GM19467 (cell line): ENCODE measurements at regions not wholly inside any gene's neighbourhood (a gene's known extent, or its start where the extent isn't known, plus 50 kb on each side); places are given as distances from the start of the nearest gene placed in this dataset.

Experiments
- ATAC-seq: cut with Tn5 transposase; IDR thresholded peaks from one replicate; pipeline ENCODE4 v1.9.1; 2021; ENCODE audit warnings: mild to moderate bottlenecking, moderate library complexity; ENCODE audit not compliant: unreplicated experiment

DNA sequence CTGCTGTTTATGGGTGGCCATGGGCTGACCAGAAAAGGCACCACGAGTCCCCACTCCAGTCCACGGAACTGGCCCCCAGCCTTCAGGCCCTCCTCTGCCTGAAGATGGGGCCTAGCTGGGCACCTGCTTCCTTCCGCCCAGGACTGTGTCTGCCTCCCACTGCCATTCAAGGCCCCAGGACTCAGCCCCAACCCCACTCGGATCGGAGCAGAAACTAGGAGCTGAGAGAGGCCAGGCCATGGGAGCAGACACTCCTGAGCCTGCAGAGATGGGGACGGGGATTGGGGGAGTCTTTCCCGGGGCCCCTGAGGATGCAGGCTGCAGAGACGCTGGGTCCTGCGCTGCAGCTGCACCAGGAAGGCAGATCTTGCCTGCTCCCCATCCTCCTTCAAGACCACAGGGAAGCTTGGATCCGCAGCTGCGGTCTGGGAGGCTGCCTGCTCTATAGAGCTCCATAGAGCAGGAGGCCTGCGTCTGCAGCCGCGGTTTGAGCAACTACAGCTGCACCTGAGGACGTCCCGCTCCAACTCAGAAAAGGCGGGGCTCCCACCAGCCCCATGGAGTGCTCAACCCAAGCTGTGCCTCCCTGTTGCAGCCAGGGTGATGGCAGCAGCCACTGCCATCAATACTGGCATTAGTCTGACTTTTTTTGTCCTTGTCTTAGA is 383.9 kb upstream of the TMCO5A start:
- no peak for ATAC-seq

DNA sequence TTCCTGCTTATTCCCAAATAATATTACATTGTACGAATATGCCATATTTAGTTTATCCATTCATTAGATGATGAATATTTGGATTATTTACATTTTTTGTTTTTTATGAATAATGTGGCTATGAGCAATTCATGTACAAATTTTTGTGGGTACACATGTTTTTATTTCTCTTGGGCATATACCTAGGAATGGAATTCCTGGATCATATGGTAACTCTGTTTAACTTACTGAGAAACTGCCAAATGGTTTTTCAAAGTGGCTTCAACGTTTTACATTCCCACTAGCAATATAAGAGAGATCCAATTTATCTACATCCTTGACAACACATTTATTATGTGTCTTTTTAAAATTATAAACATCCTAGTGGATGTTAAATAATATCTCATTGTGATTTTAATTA is 362.0 kb upstream of the TMCO5A start:
- no peak for ATAC-seq

DNA sequence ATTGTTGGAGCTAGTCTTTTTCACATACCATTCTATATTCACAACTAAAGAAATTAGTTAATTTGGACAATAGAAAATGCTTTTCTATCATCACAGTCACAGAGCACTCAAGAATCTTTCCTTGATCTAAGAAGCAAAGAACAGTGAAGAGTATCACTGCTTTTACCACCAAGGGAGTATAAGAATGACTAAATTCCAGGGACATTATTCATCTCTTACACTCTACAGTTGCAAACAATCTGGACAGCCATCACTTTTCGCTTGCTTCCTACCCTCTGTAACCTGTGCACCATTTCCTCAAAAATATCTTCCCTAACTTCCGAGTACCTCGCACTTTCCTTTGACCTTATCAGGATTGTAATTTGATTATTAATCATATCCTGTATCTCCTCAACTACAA is 359.5 kb upstream of the TMCO5A start:
- no peak for ATAC-seq

DNA sequence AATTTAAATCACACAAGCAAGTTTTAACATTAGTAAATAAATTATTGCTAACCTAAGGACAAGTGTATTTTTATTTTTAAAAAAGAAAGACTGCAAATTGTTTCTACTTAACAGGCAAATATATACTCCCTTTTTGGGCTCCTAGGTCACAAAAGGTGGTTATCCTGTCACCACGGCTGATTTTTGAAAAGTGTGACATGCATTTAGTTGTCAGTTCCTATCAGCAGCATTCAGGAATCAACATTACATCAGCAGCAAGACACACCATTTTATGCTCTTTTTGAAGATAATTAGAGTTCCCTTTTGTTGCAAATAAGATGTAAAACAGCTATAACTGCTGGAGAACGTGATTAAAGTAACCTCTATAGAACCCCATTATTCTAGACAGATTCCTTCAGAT is 357.5 kb upstream of the TMCO5A start:
- ATAC-seq: no peak

DNA sequence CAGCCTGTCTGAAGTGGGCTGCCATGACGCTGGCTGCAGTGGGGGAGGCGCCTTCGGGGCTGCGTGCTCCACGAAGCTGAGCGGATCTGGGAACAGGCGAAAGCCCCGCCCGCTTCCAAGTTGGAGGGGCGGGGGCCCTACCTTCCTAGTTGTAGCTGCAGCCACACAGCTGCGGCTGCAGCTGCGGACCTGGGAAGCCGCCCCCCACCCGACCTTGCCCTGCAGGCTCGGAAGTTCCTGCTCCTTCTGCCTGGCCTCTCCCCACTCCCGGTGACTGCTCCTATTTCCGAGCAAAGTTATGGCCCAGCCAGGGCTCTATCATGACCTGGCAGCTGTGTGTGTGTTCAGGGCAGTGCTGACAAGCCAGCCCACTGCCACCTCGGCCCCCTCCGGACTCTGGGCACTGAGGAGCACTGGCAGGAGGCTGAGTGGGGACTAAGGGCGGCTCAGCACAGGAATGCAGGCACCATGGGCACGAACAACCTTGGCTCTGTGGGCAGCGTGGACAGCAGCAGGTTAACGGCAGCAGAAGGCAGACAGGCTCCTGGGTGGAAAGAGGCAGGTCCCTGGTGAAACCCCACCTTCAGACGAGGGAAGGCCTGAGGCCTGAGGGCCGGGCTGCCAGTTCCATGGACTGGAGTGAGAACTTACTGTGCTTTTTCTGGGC is 352.4 kb upstream of the TMCO5A start:
- no peak for ATAC-seq

DNA sequence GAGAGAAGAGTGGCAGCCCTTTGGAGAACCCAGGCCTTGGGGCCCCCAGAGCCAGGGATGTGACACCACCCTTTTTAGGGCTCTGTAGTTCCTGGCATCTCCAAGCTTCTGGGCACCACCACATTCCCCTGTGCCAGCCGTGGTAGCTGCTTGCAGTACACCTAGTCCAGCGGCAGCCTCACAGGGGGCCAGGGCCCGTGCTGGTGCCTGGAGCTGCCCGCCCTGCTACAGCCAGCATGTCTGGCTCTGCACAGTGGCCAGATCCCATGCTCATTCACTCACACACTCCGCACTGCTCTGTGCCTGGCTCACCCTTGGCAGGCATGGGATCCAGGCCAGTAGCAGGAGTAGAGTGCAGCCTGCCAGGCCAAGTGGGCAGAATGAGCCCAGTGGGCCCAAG is 351.6 kb upstream of the TMCO5A start:
- no peak for ATAC-seq

DNA sequence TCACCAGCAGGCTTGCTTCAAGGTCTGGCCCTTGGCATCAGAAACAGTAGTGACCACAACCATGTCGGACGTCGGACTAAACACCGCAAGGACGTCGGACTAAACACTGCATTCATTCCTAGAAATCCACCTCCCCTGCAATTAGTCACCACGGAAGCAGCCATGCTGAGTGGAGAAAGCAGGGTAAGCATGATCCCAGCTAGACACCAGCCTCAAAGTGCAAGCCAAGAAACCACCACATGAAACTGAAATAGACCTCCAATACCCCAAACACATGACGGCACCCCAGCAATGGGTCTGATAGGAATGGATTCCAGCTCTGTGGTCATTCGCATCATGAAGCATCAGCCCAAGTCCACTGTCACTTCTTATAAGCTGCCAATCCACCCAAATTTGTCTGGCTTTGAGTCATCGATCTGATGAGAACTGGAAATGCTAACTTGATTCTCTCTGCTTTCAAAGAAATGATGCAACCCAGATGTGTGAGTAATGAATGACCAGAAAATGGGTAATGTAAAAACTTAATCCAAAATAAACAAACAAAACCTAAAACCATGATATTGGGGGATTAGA is 348.3 kb upstream of the TMCO5A start:
- no peak for ATAC-seq

DNA sequence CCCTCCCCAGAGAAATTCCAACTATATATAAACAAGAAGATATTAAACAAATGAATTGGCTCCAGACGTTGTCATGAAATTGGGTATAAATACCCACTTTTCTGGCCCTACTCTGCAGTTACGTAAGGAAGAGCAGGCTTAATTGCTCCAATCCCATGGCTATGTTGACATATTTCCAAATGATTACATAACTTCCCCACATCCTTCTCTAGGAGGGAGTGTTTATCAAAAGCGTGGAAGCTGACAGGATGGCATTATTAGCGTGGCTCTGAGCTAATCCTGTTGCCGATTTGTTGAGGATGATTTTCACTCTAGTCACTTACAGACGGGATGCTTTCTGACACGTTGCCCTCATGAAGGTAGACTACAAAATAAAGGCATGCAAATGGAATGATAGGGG is 347.5 kb upstream of the TMCO5A start:
- ATAC-seq: no peak

DNA sequence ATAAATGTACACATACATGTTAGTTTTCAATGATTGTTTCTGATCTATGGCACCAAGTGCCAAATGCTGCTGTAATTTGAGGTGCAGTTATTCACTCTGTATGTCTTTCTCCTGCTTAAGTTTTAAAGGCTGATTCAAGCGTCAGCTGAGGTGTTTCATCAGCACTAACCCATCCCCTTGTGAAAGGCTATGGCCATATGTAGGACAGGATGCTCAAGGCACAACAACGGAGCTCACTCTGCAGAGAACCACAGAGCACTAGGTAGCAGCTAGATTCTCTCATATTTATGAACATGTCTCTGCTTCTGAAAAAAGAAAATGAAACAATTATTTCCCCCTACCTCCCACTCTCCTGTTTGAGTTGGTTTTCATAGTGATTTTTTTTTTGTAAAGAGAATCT is 340.0 kb upstream of the TMCO5A start:
- ATAC-seq: no peak

DNA sequence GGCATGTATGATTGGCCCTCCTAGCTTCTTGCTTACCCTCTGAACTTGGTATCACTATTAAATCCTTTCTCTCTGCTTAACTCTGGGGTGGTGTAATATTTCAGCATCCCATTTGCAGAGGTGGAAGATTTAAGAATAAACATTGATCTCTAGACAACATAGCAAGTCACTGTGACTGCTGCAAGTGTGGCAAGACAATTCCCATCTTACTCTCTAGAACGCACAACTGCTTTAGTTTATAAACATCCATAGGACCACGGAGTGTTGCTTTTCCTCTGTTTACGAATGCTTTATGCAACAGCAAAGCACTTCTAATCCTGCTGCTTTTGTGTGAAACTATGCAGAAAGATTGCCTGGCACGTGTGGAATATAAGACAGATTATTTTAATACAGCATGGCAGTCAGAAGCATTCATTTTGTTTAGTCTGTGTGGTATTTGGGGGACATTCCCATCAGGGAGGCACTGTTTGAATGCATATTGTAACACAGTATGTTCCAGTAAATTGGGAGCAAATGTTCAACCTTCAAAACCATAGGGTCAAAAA is 338.9 kb upstream of the TMCO5A start:
- ATAC-seq: no peak

DNA sequence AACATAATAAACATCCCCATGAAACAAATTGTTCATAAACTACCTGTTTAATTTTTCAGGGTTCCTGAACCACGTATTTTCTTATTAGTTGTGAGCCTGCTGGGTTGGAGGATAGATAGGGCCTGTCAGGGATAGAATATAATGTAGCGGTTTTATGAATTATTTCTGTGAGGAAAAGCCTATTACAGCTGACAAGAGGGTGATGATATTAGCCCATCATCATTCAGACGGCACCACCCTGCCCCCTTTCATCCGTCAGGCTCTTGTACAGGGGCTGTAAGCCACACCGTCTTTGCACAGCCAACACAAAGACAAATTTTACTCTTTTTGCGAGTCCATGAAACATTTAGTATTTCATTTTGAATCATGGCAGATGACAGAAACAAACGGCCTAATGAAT is 335.3 kb upstream of the TMCO5A start:
- ATAC-seq: no peak

DNA sequence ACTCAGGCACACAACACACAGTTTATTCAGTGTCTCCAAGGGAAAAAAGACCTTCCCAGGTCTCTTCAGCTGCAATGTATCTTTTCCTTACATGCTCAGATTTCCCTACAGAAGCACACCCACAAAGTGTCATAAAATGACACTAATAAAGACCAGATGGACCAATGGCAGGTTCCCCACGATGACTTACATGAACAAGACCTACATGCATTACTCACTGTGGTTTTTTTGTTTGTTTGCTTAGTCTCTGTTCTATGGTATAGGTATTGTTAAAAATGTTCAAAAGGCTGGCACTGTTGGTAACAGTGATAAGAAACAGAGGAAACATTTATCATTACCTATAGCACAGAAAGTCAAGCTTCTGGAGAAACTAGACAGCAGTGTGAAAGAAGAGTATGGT is 318.2 kb upstream of the TMCO5A start:
- ATAC-seq: no peak

DNA sequence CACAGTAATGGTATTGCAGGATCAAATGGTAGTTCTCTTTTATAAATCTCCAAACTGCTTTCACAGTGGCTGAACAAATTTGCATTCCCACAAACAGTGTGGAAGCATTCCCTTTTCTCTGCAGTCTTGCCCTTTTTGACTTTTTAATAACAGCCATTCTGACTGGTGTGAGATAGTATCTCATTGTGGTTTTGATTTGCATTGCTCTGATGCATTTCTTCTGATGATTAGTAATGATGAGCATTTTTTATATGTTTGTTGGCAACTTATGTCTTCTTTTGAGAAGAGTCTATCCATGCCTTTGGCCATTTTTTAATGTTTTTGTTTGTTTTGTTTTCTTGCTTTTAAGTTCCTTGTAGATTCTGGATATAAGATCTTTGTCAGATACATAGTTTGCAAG is 316.1 kb upstream of the TMCO5A start:
- no peak for ATAC-seq

DNA sequence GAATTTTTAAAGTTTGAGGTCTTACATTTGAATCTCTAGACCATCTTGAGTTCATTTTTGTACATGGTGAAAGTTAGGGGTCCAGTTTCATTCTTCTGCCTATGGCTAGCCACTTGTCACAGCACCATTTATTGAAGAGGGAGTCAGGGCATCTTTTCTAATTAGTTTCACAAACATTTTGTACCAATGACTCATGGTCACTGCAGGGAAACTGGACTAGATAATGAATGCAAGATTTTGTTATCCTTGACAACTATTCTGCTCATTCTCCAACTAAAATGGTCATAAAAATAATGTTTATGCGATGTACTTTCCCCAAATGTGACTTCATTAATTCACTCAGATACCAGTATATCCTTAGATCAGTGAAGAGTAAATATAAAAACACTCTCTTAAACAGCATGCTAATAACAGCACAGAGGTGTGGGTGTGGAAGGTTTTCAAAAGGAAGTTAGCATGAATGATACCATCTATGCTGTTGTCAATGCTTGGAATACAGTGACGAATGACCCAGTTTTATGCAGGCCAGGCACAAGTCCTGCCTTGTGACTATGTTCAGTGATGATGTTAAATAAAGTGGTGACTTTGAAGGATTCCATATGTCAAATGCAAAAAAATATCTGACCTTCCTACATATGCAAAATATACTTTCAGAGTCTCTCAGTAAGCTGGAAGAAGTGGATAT is 314.9 kb upstream of the TMCO5A start:
- ATAC-seq: no peak

DNA sequence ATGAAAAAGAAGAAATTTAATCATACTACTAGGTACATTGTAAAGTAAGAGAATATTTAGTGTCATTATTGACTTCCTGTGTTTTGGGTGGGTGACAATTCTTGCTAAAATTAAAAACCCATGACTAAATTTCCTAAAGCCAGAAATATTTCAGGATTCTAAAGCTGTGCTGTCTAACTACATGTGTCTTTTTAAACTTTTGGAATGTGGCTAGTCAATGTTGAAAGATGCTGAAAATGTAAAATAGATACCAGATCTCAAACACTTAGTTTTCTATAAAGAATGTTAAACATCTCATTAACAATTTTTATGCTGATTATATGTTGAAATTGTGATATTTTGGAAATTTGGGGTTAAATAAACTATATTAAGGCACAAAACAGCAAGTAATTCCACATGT is 308.9 kb upstream of the TMCO5A start:
- no peak for ATAC-seq

DNA sequence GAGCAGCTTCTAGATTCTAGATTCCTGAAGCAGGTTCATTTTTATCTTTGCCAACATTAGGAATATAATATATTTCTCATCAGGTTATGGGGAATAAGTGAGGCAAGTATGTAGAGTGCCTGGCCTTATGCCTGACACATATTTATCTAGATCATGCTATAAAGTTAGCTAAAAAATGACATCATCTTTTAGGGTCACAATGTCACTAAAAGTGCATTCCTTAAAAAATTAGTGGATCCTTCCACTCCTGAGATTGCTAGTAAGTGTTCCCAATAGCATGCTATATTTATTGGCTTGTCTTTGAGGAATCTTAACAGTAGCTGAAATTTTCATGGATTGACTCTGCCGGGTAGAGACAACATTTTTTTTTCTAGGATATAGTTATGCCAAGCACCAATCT is 305.9 kb upstream of the TMCO5A start:
- ATAC-seq: no peak

DNA sequence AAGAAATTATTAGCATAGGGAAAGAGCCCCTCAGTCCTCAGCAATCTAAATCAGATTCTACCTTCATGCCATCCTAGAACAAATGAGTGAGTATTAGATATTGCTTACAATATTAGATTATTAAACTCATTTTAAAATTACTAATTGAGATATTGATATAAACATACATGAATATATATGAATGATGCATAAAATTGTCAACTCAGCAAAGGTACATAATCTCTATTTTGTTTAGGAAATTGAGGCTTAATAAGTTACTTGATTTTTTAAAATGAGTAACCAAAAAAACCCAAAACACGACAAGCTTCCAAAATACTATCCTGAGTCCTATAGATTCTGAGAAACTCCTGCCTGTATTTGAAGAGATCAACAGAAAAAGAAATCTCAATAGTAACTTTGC is 297.7 kb upstream of the TMCO5A start:
- no peak for ATAC-seq

DNA sequence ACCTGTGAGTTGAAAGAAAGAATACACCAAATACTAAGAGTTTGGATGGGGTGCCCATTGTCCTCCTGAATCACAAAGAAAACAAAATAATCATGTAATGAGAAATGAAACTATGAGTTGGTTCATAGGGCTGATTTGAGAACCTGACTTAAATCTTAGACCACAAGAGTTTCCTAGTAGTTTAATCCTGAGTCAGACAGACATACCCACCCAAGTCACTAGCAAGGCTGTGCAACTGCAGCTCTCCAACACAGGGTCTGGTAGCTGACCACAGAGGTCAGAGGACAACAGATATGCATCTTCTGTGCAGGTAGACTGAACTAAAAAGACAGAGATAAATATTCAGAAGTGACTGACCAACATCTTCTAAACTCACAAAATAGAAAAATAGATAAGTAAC is 296.3 kb upstream of the TMCO5A start:
- ATAC-seq: no peak

DNA sequence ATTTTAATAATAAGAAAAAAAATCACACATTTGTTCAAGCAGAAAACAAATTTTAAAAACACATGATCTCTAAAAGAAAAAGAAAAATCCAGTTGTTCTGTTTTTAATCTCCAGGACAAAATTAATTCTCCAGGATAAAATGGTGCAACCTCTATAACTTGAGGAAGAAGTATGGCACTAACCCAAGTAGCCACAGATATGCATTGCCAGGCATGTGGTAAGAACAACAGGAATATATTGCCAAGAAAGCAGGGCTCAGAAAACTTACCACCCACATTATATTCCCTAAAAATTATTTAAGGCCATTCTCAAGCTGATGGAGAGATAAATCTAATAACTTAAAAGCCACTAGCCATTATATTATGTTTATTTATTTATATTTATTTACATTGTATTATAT is 295.7 kb upstream of the TMCO5A start:
- no peak for ATAC-seq

DNA sequence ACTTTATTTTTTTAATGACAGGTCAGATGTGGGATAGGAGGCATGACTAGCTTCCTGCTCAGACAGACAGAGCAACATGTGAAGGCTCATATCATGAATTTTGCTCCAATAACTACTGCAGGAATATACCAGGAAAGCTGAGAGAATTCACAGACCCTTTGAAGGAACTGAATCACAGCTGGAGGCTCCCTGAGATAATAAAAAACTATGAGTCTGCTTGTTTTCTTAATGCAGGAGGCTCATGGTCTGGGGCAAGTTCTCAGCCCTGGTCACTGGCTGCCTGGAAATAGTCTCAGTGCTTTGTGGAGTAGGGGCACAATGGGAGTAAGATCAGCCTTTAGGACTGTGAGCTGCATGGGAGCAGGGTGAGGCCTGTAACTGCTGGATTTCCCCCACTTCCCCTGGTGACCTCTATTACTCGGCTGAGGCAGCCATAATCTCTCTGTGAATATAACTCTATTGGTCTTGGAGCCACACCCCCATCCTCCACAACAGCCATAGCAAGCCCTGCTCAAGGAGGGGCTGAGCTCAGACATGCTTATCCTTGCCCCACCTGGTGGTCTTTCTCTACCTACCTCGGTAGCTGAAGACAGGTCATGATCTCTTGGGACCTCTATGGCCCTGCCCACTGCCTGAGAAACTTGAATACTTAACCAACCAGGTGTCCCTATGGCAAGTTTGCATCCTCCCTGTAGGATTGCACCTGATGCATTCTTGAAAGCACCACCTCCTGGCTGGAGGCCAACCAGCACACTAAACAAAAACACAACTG is 281.6 kb upstream of the TMCO5A start:
- ATAC-seq: no peak

DNA sequence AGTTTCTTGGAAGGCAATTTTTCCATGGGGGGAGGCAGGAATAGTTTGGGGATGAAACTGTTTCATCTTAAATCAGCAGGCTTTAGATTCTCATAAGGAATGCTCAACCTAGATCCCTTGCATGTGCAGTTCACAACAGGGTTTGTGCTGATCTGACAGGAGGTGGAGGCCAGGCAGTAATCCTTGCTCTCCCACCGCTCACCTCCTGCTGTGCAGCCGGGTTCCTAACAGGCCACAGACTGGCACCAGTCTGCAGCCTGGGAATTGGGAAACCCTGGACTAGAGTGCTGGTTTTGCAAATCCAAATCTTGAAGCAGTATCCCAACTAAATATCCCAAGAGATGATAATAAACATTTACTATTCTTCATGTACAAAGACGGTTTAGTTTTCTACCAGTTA is 256.3 kb upstream of the TMCO5A start:
- ATAC-seq: no peak
